ENCODE measurements at regions not wholly inside any gene's neighbourhood (a gene's known extent, or its start where the extent isn't known, plus 50 kb on each side); places are given as distances from the start of the nearest gene placed in this dataset.

DNA sequence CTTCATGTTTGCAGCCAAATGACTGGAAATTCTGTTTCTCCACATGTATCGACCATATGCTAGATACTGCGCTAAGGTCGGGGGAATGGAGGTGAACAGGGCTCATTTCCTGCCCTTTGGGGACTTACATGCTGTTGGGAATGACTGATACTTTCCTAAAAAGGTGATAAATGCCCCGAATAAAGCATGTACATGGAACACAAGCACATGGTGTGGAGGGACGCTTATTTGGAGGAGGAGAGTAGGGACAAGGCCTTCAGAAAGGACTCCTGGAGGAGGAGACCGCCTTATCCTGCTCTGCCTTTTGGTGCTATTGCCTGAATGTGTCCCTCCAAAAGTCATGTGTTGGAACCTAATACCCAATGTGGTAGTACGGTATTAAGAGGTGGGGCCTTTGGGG, 344.5 kb downstream of the PRL start:
- TF ChIP-seq POLR2A (IDR thresholded peaks at IDR 0.05) = no peak
- TF ChIP-seq, protein P1, sequence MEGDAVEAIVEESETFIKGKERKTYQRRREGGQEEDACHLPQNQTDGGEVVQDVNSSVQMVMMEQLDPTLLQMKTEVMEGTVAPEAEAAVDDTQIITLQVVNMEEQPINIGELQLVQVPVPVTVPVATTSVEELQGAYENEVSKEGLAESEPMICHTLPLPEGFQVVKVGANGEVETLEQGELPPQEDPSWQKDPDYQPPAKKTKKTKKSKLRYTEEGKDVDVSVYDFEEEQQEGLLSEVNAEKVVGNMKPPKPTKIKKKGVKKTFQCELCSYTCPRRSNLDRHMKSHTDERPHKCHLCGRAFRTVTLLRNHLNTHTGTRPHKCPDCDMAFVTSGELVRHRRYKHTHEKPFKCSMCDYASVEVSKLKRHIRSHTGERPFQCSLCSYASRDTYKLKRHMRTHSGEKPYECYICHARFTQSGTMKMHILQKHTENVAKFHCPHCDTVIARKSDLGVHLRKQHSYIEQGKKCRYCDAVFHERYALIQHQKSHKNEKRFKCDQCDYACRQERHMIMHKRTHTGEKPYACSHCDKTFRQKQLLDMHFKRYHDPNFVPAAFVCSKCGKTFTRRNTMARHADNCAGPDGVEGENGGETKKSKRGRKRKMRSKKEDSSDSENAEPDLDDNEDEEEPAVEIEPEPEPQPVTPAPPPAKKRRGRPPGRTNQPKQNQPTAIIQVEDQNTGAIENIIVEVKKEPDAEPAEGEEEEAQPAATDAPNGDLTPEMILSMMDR (IDR thresholded peaks at IDR 0.05) = no peak
